ENCODE measurements at regions not wholly inside any gene's neighbourhood (a gene's known extent, or its start where the extent isn't known, plus 50 kb on each side); places are given as distances from the start of the nearest gene placed in this dataset.
A peak's percentile ranks its signal among the peaks of the same experiment; 100 is the strongest.
"Not testable (repeated sequence)": the region's sequence is repeated elsewhere in the genome, so short reads cannot be mapped to it uniquely, and the experiment has no call there.

GRCh38 chr3:35919160-35919559 is 279.8 kb downstream of the ARPP21 start:
- H3K4me1 ChIP-seq (ENCODE audit: control insufficient read depth, insufficient read depth, low read length), result no peaks in the 10 kb centered on the region
- H3K27me3 ChIP-seq (replicated peaks; ENCODE audit: control insufficient read depth, insufficient read depth, low read length), result no peaks in the 10 kb centered on the region
- H3K36me3 ChIP-seq (ENCODE audit: control insufficient read depth, insufficient read depth, low read length, severe bottlenecking), result no peaks in the 10 kb centered on the region
- no peak for DNase-seq (ENCODE audit: low read depth)
- H3K4me3 ChIP-seq (ENCODE audit: low read length), result no peak overlapping the region
- H3K9ac ChIP-seq (ENCODE audit: low read length), result no peak overlapping the region
- no peaks in the 10 kb centered on the region for H3K9me3 ChIP-seq (ENCODE audit: control insufficient read depth, low read length)

GRCh38 chr3:35921718-35922117 is 282.4 kb downstream of the ARPP21 start:
- H3K9me3 ChIP-seq (ENCODE audit: control insufficient read depth, low read length), result no peaks in the 10 kb centered on the region

GRCh38 chr3:35924070-35924469 is 284.7 kb downstream of the ARPP21 start:
- peak; percentile 47 for DNase-seq (ENCODE audit: low read depth)
- H3K9ac ChIP-seq (ENCODE audit: low read length); H3K4me1 ChIP-seq (ENCODE audit: control insufficient read depth, insufficient read depth, low read length); H3K36me3 ChIP-seq (ENCODE audit: control insufficient read depth, insufficient read depth, low read length, severe bottlenecking); H3K27me3 ChIP-seq (replicated peaks; ENCODE audit: control insufficient read depth, insufficient read depth, low read length); H3K9me3 ChIP-seq (ENCODE audit: control insufficient read depth, low read length); H3K4me3 ChIP-seq (ENCODE audit: low read length): not testable (repeated sequence)

More at GRCh38 chr3:35921718-35922117, 282.4 kb downstream of the ARPP21 start:
- Histone ChIP-seq H3K27me3 (replicated peaks; ENCODE audit: control insufficient read depth, insufficient read depth, low read length) (no peaks in the 10 kb centered on the region), H3K9ac (ENCODE audit: low read length) (no peak overlapping the region), H3K36me3 (ENCODE audit: control insufficient read depth, insufficient read depth, low read length, severe bottlenecking) (no peaks in the 10 kb centered on the region), H3K4me1 (ENCODE audit: control insufficient read depth, insufficient read depth, low read length) (no peaks in the 10 kb centered on the region), H3K4me3 (ENCODE audit: low read length) (no peak overlapping the region)
- no peak for DNase-seq (ENCODE audit: low read depth)

- no peaks in the 10 kb centered on the region for H3K9me3 ChIP-seq (ENCODE audit: control insufficient read depth, low read length)
- no peak for DNase-seq (ENCODE audit: low read depth)
- H3K36me3 ChIP-seq (ENCODE audit: control insufficient read depth, insufficient read depth, low read length, severe bottlenecking), result no peaks in the 10 kb centered on the region
- peaks cover 1% of the 10 kb centered on the region for H3K4me1 ChIP-seq (ENCODE audit: control insufficient read depth, insufficient read depth, low read length)
- no peak overlapping the region for H3K9ac ChIP-seq (ENCODE audit: low read length)
- H3K4me3 ChIP-seq (ENCODE audit: low read length), result no peak overlapping the region
- H3K27me3 ChIP-seq (replicated peaks; ENCODE audit: control insufficient read depth, insufficient read depth, low read length), result no peaks in the 10 kb centered on the region
These were observed 288.1 kb downstream of the ARPP21 start for GRCh38 chr3:35927441-35927840.

- no peak overlapping the region for H3K9ac ChIP-seq (ENCODE audit: low read length)
- H3K4me1 ChIP-seq (ENCODE audit: control insufficient read depth, insufficient read depth, low read length), result peaks cover 12% of the 10 kb centered on the region
- peak; percentile 19 for DNase-seq (ENCODE audit: low read depth)
- H3K9me3 ChIP-seq (ENCODE audit: control insufficient read depth, low read length), result no peaks in the 10 kb centered on the region
- no peaks in the 10 kb centered on the region for H3K27me3 ChIP-seq (replicated peaks; ENCODE audit: control insufficient read depth, insufficient read depth, low read length)
- H3K36me3 ChIP-seq (ENCODE audit: control insufficient read depth, insufficient read depth, low read length, severe bottlenecking), result no peaks in the 10 kb centered on the region
- H3K4me3 ChIP-seq (ENCODE audit: low read length), result no peak overlapping the region
These were observed 289.8 kb downstream of the ARPP21 start for GRCh38 chr3:35929158-35929557.

- no peaks in the 10 kb centered on the region for H3K9me3 ChIP-seq (ENCODE audit: control insufficient read depth, low read length)
- H3K27me3 ChIP-seq (replicated peaks; ENCODE audit: control insufficient read depth, insufficient read depth, low read length), result no peaks in the 10 kb centered on the region
- H3K4me3 ChIP-seq (ENCODE audit: low read length), result no peak overlapping the region
- DNase-seq (ENCODE audit: low read depth), result no peak
- no peaks in the 10 kb centered on the region for H3K36me3 ChIP-seq (ENCODE audit: control insufficient read depth, insufficient read depth, low read length, severe bottlenecking)
- H3K4me1 ChIP-seq (ENCODE audit: control insufficient read depth, insufficient read depth, low read length), result peaks cover 18% of the 10 kb centered on the region
- H3K9ac ChIP-seq (ENCODE audit: low read length), result no peak overlapping the region
These were observed 292.5 kb downstream of the ARPP21 start for GRCh38 chr3:35931867-35932266.

- H3K9me3 ChIP-seq (ENCODE audit: control insufficient read depth, low read length), result no peaks in the 10 kb centered on the region
- H3K36me3 ChIP-seq (ENCODE audit: control insufficient read depth, insufficient read depth, low read length, severe bottlenecking), result no peaks in the 10 kb centered on the region
- H3K4me3 ChIP-seq (ENCODE audit: low read length), result no peak overlapping the region
- no peaks in the 10 kb centered on the region for H3K27me3 ChIP-seq (replicated peaks; ENCODE audit: control insufficient read depth, insufficient read depth, low read length)
- DNase-seq (ENCODE audit: low read depth), result peak; percentile 81
- peaks cover 18% of the 10 kb centered on the region for H3K4me1 ChIP-seq (ENCODE audit: control insufficient read depth, insufficient read depth, low read length)
- H3K9ac ChIP-seq (ENCODE audit: low read length), result no peak overlapping the region
These were observed 293.7 kb downstream of the ARPP21 start for GRCh38 chr3:35932995-35933394.

GRCh38 chr3:35936571-35936970 is 297.2 kb downstream of the ARPP21 start:
- Histone ChIP-seq H3K27me3 (replicated peaks; ENCODE audit: control insufficient read depth, insufficient read depth, low read length) (no peaks in the 10 kb centered on the region), H3K36me3 (ENCODE audit: control insufficient read depth, insufficient read depth, low read length, severe bottlenecking) (no peaks in the 10 kb centered on the region), H3K9me3 (ENCODE audit: control insufficient read depth, low read length) (no peaks in the 10 kb centered on the region), H3K4me3 (ENCODE audit: low read length) (no peak overlapping the region), H3K9ac (ENCODE audit: low read length) (no peak overlapping the region), H3K4me1 (ENCODE audit: control insufficient read depth, insufficient read depth, low read length) (peaks cover 18% of the 10 kb centered on the region)
- DNase-seq (ENCODE audit: low read depth), result peak; percentile 50

- Histone ChIP-seq H3K9ac (ENCODE audit: low read length) (no peak overlapping the region), H3K9me3 (ENCODE audit: control insufficient read depth, low read length) (no peaks in the 10 kb centered on the region), H3K4me1 (ENCODE audit: control insufficient read depth, insufficient read depth, low read length) (peaks cover 9% of the 10 kb centered on the region), H3K36me3 (ENCODE audit: control insufficient read depth, insufficient read depth, low read length, severe bottlenecking) (no peaks in the 10 kb centered on the region), H3K4me3 (ENCODE audit: low read length) (peak overlapping the region; percentile 19), H3K27me3 (replicated peaks; ENCODE audit: control insufficient read depth, insufficient read depth, low read length) (no peaks in the 10 kb centered on the region)
- peak; percentile 40 for DNase-seq (ENCODE audit: low read depth)
These were observed 305.8 kb downstream of the ARPP21 start for GRCh38 chr3:35944926-35945710.

GRCh38 chr3:35946121-35946853 is 307.0 kb downstream of the ARPP21 start:
- Histone ChIP-seq H3K27me3 (replicated peaks; ENCODE audit: control insufficient read depth, insufficient read depth, low read length) (no peaks in the 10 kb centered on the region), H3K4me3 (ENCODE audit: low read length) (no peak overlapping the region), H3K9ac (ENCODE audit: low read length) (no peak overlapping the region), H3K9me3 (ENCODE audit: control insufficient read depth, low read length) (peaks cover 4% of the 10 kb centered on the region), H3K4me1 (ENCODE audit: control insufficient read depth, insufficient read depth, low read length) (peaks cover 9% of the 10 kb centered on the region), H3K36me3 (ENCODE audit: control insufficient read depth, insufficient read depth, low read length, severe bottlenecking) (no peaks in the 10 kb centered on the region)
- peak; percentile 53 for DNase-seq (ENCODE audit: low read depth)

- Histone ChIP-seq H3K4me1 (ENCODE audit: control insufficient read depth, insufficient read depth, low read length) (peaks cover 9% of the 10 kb centered on the region), H3K9me3 (ENCODE audit: control insufficient read depth, low read length) (peaks cover 4% of the 10 kb centered on the region), H3K36me3 (ENCODE audit: control insufficient read depth, insufficient read depth, low read length, severe bottlenecking) (no peaks in the 10 kb centered on the region), H3K4me3 (ENCODE audit: low read length) (no peak overlapping the region), H3K9ac (ENCODE audit: low read length) (no peak overlapping the region), H3K27me3 (replicated peaks; ENCODE audit: control insufficient read depth, insufficient read depth, low read length) (no peaks in the 10 kb centered on the region)
- no peak for DNase-seq (ENCODE audit: low read depth)
These were observed 307.7 kb downstream of the ARPP21 start for GRCh38 chr3:35946854-35947515.

All from adipocyte (in vitro differentiated cells).